ENCODE measurements at regions not wholly inside any gene's neighbourhood (a gene's known extent, or its start where the extent isn't known, plus 50 kb on each side); places are given as distances from the start of the nearest gene placed in this dataset.

GRCh38 chr18:70429847-70430500 is 141.1 kb downstream of the SOCS6 start:
- TF ChIP-seq POLR2AphosphoS5 (IDR thresholded peaks at IDR 0.05) (no peak), CTCF (IDR thresholded peaks at IDR 0.05) (no peak), POLR2A (IDR thresholded peaks at IDR 0.05) (no peak), EP300 (IDR thresholded peaks at IDR 0.05) (no peak)
